ENCODE measurements at regions not wholly inside any gene's neighbourhood (a gene's known extent, or its start where the extent isn't known, plus 50 kb on each side); places are given as distances from the start of the nearest gene placed in this dataset.
A peak's percentile ranks its signal among the peaks of the same experiment; 100 is the strongest.
"Not testable (repeated sequence)": the region's sequence is repeated elsewhere in the genome, so short reads cannot be mapped to it uniquely, and the experiment has no call there.

DNA sequence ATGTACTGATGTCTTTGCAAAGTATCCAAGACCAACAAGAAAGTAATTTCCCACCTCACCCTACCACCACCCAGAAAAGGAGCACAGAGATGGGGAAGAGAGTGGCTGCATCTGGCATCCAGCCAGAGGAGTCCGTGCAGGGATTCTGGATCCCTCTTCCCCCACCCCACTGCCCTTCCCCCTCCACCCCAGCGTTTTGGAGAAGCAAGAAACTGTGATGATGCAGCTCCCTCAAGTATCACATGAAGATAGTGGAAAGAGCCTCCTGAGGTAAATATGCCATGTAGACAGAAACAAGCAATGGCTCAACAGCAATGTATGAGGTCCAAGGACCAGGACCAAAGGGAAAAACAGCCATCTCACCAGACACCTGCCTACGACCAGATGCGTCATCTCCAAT lies 153.8 kb downstream of the DEPDC1B start:
- no peak for FAIRE-seq

GRCh38 chr5:60545551-60545950 lies 154.4 kb downstream of the DEPDC1B start:
- no peak for FAIRE-seq
- no peak for DNase-seq (ENCODE audit: extremely low spot score, insufficient read length, low read depth)

More for the DNA sequence above, 153.8 kb downstream of the DEPDC1B start:
- no peak for DNase-seq (ENCODE audit: extremely low spot score, insufficient read length, low read depth)

DNA sequence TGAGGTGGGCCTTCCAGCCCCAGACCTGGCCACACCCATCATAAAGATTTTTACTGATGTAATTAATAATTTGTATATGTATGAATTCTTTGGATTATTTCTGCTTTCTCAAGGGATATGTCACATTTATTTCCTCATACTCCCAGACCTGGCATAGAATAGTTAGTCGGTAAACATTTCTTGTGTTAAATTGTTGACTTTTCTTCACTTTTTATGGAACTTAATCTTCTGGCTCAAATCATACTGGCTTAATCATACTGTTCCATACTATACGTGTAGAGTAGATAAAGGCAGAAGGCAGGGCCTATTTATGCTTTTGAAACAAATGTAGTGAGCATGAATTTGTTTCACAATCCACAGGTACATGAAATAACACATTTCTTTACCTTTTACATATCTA lies 155.8 kb downstream of the DEPDC1B start:
- FAIRE-seq (no peak), DNase-seq (ENCODE audit: extremely low spot score, insufficient read length, low read depth) (no peak)

DNA sequence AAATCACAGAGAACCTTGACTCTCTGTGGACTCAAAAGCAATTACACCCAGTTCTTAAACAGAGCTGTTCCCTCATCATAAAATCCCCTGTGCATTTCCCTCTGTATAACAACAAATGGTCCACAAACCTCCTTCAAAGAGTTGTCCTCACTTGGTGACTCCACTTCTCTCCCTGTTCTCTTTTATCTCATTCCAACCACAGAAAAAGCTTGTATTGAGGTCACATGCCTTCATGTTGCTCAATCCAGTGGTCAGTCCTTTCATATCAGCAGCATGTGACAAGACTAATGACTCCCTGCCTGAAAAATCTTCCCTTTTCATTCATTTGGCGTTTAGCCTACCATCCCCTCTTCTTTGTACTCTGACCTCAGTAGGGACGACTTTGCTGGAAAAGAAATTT lies 158.0 kb downstream of the DEPDC1B start:
- DNase-seq (ENCODE audit: extremely low spot score, insufficient read length, low read depth) = no peak
- FAIRE-seq = no peak

- FAIRE-seq (peak; percentile 79), DNase-seq (ENCODE audit: extremely low spot score, insufficient read length, low read depth) (peak; percentile 29)
Observed at GRCh38 chr5:60540856-60541805, 158.8 kb downstream of the DEPDC1B start.

- FAIRE-seq = peak; percentile 52
- DNase-seq (ENCODE audit: extremely low spot score, insufficient read length, low read depth) = no peak
Observed at GRCh38 chr5:60538955-60539866, 160.8 kb downstream of the DEPDC1B start.

GRCh38 chr5:60538426-60538825 lies 161.5 kb downstream of the DEPDC1B start:
- FAIRE-seq = no peak
- DNase-seq (ENCODE audit: extremely low spot score, insufficient read length, low read depth) = no peak

DNA sequence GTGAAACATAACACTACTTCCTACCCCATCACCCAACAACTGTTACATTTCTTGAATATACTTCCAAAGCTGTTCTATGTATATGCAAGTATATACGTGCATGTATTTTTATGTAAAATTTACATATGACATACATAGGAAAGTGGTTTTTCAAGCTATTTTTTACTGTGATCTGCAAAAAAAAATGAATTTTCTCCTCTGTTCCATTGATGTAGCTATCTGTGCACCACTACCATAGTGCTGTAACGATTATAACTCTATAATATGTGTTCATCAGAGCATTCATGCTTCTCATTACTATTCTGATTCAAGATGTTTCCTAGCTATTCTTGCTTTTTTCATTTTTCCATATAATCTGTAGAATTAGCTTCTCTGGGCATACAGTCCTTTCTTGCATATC lies 164.0 kb downstream of the DEPDC1B start:
- no peak for FAIRE-seq
- no peak for DNase-seq (ENCODE audit: extremely low spot score, insufficient read length, low read depth)

DNA sequence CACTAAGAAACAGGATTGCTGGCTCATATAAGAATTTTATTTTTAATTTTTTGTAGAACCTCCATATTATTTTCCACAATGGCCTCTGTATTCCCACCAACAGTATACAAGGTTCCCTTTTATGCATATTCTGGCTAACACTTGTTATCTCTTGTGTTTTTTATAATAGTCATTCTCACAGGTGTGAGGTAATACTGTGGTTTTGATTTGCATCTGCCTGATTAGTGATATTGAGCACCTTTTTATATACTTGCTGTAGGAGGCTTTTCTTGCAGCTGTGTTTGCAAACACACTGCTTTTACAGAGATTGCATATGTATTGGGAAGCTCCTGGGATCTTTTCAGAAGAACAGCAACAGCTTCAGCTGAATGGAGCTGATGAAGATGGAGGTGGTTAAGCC lies 164.8 kb downstream of the DEPDC1B start:
- FAIRE-seq = no peak
- no peak for DNase-seq (ENCODE audit: extremely low spot score, insufficient read length, low read depth)

- no peak for FAIRE-seq
- no peak for DNase-seq (ENCODE audit: extremely low spot score, insufficient read length, low read depth)
Observed at GRCh38 chr5:60533789-60534188, 166.2 kb downstream of the DEPDC1B start.

DNA sequence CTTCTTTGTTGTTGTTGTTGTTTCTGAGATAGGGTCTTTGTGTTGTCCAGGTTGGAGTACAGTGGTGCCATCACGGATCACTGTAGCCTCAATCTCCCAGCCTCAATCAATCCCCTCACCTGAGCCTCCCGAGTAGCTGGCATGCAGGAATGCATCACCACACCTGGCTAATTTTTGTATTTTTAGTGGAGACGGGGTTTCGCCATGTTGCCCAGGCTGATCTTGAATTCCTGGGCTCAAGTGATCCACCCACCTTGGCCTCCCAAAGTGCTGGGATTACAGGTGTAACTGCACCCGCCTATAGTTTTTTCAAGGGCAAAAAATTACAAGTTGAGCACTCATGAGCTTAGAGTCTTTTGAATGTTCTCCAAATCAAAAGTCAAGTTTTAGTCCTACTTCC lies 167.2 kb downstream of the DEPDC1B start:
- not testable (repeated sequence) for FAIRE-seq

GRCh38 chr5:60530144-60530848 lies 169.7 kb downstream of the DEPDC1B start:
- FAIRE-seq = not testable (repeated sequence)

More for the DNA sequence above, 167.2 kb downstream of the DEPDC1B start:
- DNase-seq (ENCODE audit: extremely low spot score, insufficient read length, low read depth) = not testable (repeated sequence)

GRCh38 chr5:60529001-60529400 lies 171.0 kb downstream of the DEPDC1B start:
- FAIRE-seq (no peak), DNase-seq (ENCODE audit: extremely low spot score, insufficient read length, low read depth) (no peak)

More at GRCh38 chr5:60530144-60530848, 169.7 kb downstream of the DEPDC1B start:
- DNase-seq (ENCODE audit: extremely low spot score, insufficient read length, low read depth) = not testable (repeated sequence)

DNA sequence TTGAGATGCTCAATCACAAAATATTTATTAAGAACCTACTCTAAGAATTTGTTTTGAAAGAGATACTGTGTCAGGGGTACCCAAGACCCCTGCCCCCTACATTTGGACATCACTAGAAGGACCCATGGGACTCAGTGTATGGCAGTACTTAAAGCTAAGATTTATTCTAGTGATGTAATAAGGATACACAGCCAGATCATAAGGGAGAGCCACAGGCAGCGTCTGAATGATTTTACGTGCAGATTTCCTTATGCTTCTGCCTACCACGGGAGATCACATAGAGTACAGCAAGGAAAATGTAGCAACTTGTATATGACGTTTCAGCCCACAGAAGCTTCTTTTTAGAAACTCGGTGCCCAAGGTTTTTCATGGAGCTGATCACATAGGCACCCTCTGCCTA lies 172.9 kb downstream of the DEPDC1B start:
- FAIRE-seq (no peak), DNase-seq (ENCODE audit: extremely low spot score, insufficient read length, low read depth) (no peak)

GRCh38 chr5:60526336-60526875 lies 173.6 kb downstream of the DEPDC1B start:
- no peak for DNase-seq (ENCODE audit: extremely low spot score, insufficient read length, low read depth)

DNA sequence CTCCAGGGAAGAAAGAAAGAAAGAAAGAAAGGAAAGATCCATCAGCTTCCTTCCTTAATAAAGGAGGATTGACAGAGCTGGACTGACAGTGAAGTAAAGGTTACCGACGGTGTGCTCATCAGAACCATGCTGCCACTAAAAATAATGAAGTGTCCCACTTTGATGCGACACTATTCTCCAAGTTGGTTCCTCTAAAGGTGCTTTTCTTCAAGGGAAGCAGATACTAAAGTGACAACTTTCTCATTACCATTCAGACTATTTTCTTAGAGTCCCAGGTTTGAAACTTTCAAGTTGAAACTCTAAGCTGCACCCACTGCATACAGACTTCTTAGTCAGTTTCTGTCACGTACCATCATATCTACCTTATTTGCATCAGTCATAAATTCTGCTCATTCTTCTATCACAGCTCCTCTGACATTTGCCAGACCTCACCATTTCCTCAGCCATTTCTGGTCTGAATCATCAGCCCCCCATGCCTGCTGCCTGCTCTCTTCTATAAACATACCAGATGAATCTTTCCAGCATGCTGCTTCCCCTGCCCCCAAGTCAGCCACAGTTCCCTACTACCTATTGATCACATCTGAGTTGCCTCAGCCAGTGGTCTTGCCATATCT lies 177.6 kb downstream of the DEPDC1B start:
- no peak for FAIRE-seq
- peak; percentile 20 for DNase-seq (ENCODE audit: extremely low spot score, insufficient read length, low read depth)

More at GRCh38 chr5:60526336-60526875, 173.6 kb downstream of the DEPDC1B start:
- no peak for FAIRE-seq

- DNase-seq (ENCODE audit: extremely low spot score, insufficient read length, low read depth) (no peak), FAIRE-seq (peak; percentile 85)
Observed at GRCh38 chr5:60521376-60522291, 178.3 kb downstream of the DEPDC1B start.

All from GM18507 (cell line).